Esophagus squamous epithelium (tissue), 5 donors: ENCODE measurements at regions not wholly inside any gene's neighbourhood (a gene's known extent, or its start where the extent isn't known, plus 50 kb on each side); places are given as distances from the start of the nearest gene placed in this dataset.

ENCODE experiments used
- DNase-seq: peaks from one replicate; lab custom pipeline; 2025; lab: John Stamatoyannopoulos, UW
- H3K27ac ChIP-seq, 4 donors: fragments of 200-600 bp; sonication (generic); one replicate each; pipeline ENCODE4 v1.5.1; 2016 to 2019; ENCODE audit warnings: mild to moderate bottlenecking in 1 of 4
- H3K27me3 ChIP-seq, 4 donors: fragments of 200-600 bp; sonication (generic); 1 replicate in 3 of 4; 2 replicates in 1 of 4; pipeline versions ENCODE4 v1.5.1 to v1.6.0; 2017 to 2021; ENCODE audit warnings: antibody characterized with exemption in 1 of 4
- H3K36me3 ChIP-seq, 3 donors: fragments of 200-600 bp; sonication (generic); one replicate each; pipeline ENCODE4 v1.5.1; 2016 to 2019
- H3K4me1 ChIP-seq, 3 donors: fragments of 200-600 bp; sonication (generic); one replicate each; pipeline ENCODE4 v1.5.1; 2017 to 2019
- H3K4me3 ChIP-seq, 4 donors: fragments of 200-600 bp; sonication (generic); 1 replicate in 3 of 4; 2 replicates in 1 of 4; pipeline ENCODE4 v1.5.1; 2016 to 2019; ENCODE audit warnings: mild to moderate bottlenecking in 2 of 4, moderate library complexity in 1 of 4
- H3K9me3 ChIP-seq, 3 donors: fragments of 200-600 bp; sonication (generic); one replicate each; pipeline ENCODE4 v1.5.1; 2016 to 2019
- CTCF ChIP-seq, 6 experiments: fragments of 450-650 bp in 4 of 6; fragments of 200-600 bp in 2 of 6; sonication (generic) in 2 of 6; IDR thresholded peaks; one replicate each; pipeline ENCODE4 v1.5.1; 2016 to 2019; ENCODE audit warnings: antibody characterized with exemption in 6 of 6, mild to moderate bottlenecking in 4 of 6, moderate library complexity in 4 of 6
- POLR2A ChIP-seq, 4 donors: fragments of 450-650 bp; IDR thresholded peaks; one replicate each; pipeline ENCODE4 v1.6.1; 2017; ENCODE audit warnings: antibody characterized with exemption in 4 of 4, mild to moderate bottlenecking in 4 of 4, moderate library complexity in 3 of 4
- WGBS, 2 donors: methylation state at CpG; one replicate each; pipeline ENCODE4 v1.1.5; 2018; 5-methylcytosine and 5-hydroxymethylcytosine counted together
- intact Hi-C: fragments of 100-400 bp; cut with DNase I; formaldehyde crosslinking; loops from one replicate; pipeline ENCODE4 v1.15.0; 2022
- donor health status: DM: yes; HTN: yes; CAD: no.

GRCh38 chr5:98570661-98571191 lies 202.7 kb upstream of the RGMB start:
- H3K9me3 ChIP-seq, result no peaks in the 10 kb centered on the region
- intact Hi-C loops, result no loop called here
- H3K36me3 ChIP-seq, result no peaks in the 10 kb centered on the region
- WGBS, 2 donors, result 12 to 20% methylated on average over 1 of the region's 1 CpG
- H3K27me3 ChIP-seq, result no peaks in the 10 kb centered on the region
- no peak overlapping the region for H3K4me3 ChIP-seq
- H3K4me1 ChIP-seq, result no peaks in the 10 kb centered on the region
- TF ChIP-seq CTCF (IDR thresholded peaks at IDR 0.05) (no peak), POLR2A (IDR thresholded peaks at IDR 0.05) (no peak)
- DNase-seq, result no peak
- H3K27ac ChIP-seq, result no peak overlapping the region

GRCh38 chr5:98573834-98574320 lies 199.6 kb upstream of the RGMB start:
- no peaks in the 10 kb centered on the region for H3K27me3 ChIP-seq

GRCh38 chr5:98576275-98576674 lies 197.2 kb upstream of the RGMB start:
- WGBS, 2 donors, result 88% methylated on average over 13 to 18 of the region's 20 CpGs
- H3K4me1 ChIP-seq, result no peaks in the 10 kb centered on the region
- no peak for TF ChIP-seq CTCF (IDR thresholded peaks at IDR 0.05)
- no peak for TF ChIP-seq POLR2A (IDR thresholded peaks at IDR 0.05)
- no peaks in the 10 kb centered on the region for H3K36me3 ChIP-seq
- H3K27me3 ChIP-seq, result no peaks in the 10 kb centered on the region
- intact Hi-C loops, result no loop called here
- H3K4me3 ChIP-seq, result no peak overlapping the region
- H3K27ac ChIP-seq, result no peak overlapping the region
- H3K9me3 ChIP-seq, result no peaks in the 10 kb centered on the region
- no peak for DNase-seq

More at GRCh38 chr5:98573834-98574320, 199.6 kb upstream of the RGMB start:
- Histone ChIP-seq H3K4me1 (no peaks in the 10 kb centered on the region), H3K36me3 (no peaks in the 10 kb centered on the region), H3K27ac (no peak overlapping the region), H3K4me3 (no peak overlapping the region), H3K9me3 (no peaks in the 10 kb centered on the region)
- TF ChIP-seq POLR2A (IDR thresholded peaks at IDR 0.05) (no peak), CTCF (IDR thresholded peaks at IDR 0.05) (no peak)
- intact Hi-C loops, result no loop called here
- WGBS, 2 donors, result 67 to 83% methylated on average over 4 of the region's 4 CpGs
- no peak for DNase-seq

DNA sequence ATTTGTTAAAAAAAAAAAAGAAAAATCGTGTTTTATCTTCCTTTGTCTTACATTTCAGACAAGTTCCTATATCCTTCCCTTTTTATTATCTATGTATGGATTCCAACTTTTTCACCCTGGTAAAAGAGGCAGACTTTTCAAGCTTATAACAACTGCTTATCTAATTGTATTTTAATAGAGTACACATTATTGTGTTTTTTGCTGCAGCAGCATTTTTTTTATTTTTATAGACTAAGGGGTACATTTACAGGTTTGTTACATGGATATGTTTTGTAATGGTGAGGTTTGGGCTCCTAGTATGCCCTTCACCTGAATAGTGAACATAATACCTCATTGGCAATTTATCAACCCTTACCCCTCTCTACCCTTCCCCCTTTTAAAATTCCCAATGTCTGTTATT lies 195.0 kb upstream of the RGMB start:
- TF ChIP-seq POLR2A (IDR thresholded peaks at IDR 0.05), result no peak
- TF ChIP-seq CTCF (IDR thresholded peaks at IDR 0.05), result no peak
- intact Hi-C loops, result no loop called here
- Histone ChIP-seq H3K4me1 (no peaks in the 10 kb centered on the region), H3K36me3 (no peaks in the 10 kb centered on the region), H3K9me3 (no peaks in the 10 kb centered on the region), H3K27ac (no peak overlapping the region), H3K27me3 (no peaks in the 10 kb centered on the region), H3K4me3 (no peak overlapping the region)
- no peak for DNase-seq
- WGBS, 2 donors, result 62 to 66% methylated on average over 1 of the region's 1 CpG

- TF ChIP-seq CTCF (IDR thresholded peaks at IDR 0.05), result no peak
- TF ChIP-seq POLR2A (IDR thresholded peaks at IDR 0.05), result no peak
- H3K9me3 ChIP-seq, result no peaks in the 10 kb centered on the region
- H3K27ac ChIP-seq, result no peak overlapping the region
- WGBS, 2 donors, result 54 to 61% methylated on average over 1 of the region's 1 CpG
- intact Hi-C loops, result no loop called here
- DNase-seq, result no peak
- H3K4me1 ChIP-seq, result no peaks in the 10 kb centered on the region
- H3K4me3 ChIP-seq, result no peak overlapping the region
- no peaks in the 10 kb centered on the region for H3K36me3 ChIP-seq
- no peaks in the 10 kb centered on the region for H3K27me3 ChIP-seq
These were observed 192.1 kb upstream of the RGMB start for GRCh38 chr5:98581112-98581997.
